GM18867 (cell line): ENCODE measurements at regions not wholly inside any gene's neighbourhood (a gene's known extent, or its start where the extent isn't known, plus 50 kb on each side); places are given as distances from the start of the nearest gene placed in this dataset.
"Not testable (repeated sequence)": the region's sequence is repeated elsewhere in the genome, so short reads cannot be mapped to it uniquely, and the experiment has no call there.

ENCODE experiments used
- ATAC-seq: cut with Tn5 transposase; IDR thresholded peaks from one replicate; pipeline ENCODE4 v1.9.1; 2021; ENCODE audit warnings: mild to moderate bottlenecking, moderate library complexity; ENCODE audit not compliant: unreplicated experiment

DNA sequence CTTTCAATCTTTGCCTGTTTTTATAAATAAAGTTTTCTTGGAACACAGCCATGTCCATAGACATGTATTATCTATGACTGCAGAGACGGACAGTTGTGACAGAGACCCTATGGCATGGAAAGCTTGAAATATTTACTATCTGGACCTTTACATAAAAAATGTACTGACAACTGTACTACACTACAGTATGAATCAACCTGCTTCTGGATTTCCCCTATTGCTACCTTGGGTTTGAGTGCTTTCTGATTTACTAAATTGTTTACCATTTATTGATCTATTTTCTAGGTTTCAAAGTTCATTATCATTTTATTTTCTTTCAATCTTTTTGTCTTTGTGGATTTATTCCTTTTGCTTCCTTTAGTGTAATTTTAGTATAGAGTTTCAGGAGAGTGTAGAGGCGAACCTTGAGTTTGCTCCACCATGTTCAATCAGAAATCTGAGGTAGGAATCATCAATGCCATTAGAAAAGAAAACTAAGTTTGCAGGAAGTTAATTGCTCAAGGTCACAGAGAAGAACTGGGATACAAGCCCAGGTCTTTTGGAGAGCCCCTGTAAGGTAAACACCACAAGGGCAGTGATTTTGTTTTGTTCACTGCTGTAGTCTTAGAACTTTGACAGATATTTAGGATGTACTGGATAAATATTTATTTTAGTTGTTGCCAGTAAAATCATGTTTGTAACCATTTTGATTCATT, 352.8 kb upstream of the SYNCRIP start:
- no peak for ATAC-seq

DNA sequence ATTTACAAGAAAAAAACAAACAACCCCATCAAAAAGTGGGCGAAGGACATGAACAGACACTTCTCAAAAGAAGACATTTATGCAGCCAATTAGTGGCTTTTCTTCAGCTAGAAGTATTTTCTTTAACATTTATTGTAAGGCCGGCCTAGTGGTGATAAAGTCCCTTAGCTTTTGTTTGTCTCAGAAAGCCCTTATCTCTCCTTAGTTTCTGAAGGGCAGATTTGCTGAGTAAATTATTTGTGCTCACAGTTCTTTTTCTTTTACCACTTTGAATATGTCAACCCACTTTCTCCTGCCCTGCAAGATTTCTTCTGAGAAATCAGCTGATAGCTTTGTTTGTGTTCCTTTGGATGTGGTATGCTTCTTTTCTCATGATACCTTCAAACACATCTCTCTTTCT, 344.0 kb upstream of the SYNCRIP start:
- no peak for ATAC-seq

DNA sequence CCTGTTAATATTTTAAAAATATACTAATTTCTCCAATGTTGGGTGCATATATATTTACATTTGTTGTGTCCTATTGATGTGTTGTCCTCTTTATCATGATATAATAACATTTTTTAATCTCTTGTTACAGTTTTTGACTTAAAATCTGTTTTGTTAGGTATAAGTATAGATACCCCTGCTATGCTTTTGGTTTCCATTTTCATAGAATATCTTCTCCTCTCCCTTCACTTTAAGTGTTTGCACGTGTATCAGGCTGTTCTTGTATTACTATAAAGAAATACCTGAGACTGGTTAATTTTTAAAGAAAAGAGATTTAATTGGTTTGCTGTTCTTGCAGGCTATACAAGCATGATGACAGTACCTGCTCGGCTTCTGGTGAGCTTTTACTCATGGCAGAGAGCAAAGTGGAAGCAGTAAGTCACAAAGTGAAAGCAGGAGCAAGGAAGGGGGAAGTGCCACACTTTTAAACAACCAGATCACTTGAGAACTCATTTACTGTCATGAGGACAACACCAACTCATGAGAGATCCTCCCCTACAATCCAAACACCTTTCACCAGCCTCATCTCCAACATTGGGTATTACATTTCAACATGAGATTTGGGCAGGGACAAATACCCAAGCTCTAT, 340.5 kb upstream of the SYNCRIP start:
- ATAC-seq, result peak; percentile 83

DNA sequence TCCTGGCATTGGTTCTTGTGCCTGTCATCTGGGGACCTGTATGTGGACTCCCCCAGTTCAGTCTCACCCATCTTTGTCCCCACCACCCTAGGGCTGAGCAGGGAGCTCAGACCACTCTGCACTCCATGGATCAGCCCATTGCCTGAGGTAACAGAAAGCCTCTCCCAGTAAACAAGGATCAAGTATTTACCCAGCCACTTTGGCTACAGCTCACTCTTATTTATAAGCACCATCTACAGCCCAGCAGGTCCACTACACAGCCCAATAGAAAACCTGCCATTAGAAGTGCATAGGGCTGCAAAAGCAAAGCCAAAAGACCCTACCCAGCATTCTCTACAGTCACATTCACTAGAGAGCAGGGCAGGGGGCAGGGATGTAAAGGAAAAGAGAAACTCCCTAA, 335.0 kb upstream of the SYNCRIP start:
- ATAC-seq, result no peak

DNA sequence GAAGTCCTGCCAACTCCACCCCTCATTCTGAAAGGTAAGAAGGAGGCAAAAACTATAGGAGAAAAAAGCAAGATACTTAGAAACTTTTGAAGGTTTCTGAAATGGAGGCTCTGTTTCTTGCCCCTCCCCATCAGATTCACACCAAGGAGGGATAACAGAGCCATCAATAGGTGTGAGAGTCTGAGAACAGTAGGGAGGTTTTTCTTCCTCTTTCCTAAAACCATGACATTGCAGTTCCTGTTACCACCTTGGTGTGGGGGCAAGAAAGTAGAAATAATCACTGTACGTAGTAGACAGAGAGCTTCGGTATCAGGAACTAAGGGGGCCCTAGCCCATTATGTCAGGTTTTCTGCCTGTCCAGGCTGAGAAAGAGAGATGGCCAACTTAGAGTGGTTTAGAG, 333.3 kb upstream of the SYNCRIP start:
- ATAC-seq, result peak; percentile 88

DNA sequence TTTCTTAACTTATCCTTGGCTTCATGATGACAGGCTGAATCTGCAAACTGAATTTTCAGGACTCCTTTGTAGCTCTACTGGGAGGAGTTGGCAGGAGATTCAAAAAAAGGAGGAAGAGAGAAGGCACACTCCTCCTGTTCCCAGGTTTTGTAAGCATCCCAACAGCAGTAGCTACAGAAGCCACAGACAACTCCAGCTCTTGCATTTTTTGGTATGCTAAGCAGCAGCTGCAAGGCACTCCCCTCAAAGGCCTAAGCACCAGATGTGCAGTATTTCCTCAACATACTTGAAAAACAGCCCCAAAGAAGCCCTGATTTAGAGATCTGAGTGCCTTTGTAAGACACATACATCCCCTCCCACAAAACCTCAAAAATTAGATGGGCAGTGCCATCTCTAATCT, 328.6 kb upstream of the SYNCRIP start:
- ATAC-seq, result no peak

DNA sequence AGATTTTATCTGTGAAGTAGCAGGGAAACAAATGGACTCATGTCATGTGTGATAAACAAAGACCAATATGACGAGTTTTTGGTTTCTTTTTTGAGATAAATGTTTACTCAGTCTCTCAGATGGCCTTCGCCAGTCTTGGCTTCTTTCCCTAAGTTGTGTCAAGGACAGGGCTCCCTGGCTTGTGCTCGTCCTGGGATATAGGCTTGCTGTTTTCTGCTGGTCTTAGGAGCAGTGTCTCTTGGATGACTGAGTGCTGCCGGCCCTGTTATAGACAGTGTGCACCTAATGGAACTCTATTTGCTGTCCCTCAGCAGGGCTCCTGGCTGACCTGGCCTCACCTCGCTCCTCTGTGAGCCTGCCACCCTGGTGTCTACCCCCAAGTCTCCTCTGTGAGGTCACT, 324.1 kb upstream of the SYNCRIP start:
- ATAC-seq, result no peak

DNA sequence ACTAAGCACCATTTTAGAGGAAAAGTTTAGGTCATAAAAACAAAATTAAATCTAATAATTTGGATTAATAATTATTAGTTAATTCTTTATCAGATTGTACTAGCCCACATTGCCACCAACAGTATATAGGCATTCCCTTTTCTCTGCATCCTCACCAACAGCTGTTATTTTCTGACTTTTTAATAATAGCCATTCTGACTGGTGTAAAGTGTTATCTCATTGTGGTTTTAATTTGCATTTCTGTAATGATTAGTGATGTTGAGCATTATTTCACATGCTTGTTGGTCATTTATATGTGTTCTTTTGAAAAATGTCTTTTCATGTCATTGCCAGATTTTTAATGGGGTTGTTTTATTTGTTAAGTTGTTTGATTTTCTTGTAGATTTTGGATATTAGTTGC, 319.1 kb upstream of the SYNCRIP start:
- no peak for ATAC-seq

DNA sequence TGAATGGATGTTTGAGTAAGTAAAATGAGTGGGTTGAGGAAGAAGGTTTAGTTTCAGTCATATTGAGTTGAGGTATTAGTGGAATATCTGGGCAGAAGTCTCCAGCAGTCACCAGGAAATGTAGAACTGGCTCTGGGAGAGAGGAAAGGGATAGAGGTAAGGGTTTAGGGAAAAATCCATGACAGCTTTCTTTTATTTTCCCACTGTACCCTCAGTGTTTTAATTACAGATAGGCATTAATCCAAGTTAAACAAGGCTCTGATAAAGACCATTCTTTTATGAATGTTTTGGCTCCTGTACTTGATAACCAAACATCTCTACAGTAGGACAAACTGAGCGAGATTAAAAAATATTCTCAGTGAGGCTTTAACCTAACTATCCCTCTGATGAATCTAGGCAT, 318.4 kb upstream of the SYNCRIP start:
- no peak for ATAC-seq

DNA sequence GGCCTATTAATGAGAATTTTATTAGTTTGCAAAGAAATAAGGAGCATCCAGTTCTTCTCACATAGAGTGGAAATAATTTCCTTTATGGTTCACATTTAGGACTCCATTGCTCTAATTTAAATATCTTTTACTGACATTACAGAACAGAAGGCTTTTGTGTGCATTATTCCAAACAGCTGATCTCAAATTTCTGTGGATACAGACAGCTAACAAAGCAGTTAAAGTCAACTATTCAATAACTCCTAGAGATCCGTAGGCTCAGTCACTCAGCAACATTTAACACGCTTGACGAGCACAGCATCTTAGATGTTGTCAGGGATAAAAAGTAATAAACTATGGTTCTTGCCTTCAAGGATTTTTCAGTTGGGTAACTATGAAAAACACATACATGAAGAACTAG, 305.8 kb upstream of the SYNCRIP start:
- ATAC-seq, result no peak

DNA sequence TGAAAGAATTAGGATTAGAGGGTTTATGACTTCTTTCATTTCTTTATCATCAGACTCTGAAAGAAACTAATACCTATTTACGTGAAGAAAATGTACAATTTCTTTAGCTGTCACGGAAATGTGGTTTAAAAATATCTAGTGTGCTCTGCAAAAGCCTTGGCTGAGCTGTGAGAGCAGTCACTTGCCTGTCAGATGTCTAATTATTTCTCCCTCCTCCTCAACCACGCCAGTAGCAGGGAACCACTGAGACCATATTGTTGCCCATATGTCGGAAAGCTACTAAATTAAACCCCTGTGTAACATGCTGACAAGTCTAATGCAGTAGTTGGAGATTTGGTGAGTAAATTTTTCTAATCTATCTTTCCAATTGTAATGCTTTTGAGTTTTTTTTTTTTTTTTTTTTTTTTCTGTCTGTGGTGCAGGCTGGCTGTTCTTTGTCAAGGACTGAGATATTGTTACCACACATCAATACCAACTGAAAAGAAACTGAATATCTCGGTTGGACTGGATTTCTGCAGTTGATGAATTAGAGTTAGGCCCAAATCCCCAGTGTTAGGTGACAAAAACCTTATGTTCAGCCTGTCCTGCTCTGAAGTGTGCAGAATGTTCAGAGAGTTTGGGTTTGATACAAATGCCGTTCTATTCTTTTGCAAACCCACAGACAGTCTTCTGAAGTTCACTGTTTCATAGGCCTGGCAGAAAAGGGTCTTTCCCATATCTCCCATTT, 302.9 kb upstream of the SYNCRIP start:
- ATAC-seq, result no peak

DNA sequence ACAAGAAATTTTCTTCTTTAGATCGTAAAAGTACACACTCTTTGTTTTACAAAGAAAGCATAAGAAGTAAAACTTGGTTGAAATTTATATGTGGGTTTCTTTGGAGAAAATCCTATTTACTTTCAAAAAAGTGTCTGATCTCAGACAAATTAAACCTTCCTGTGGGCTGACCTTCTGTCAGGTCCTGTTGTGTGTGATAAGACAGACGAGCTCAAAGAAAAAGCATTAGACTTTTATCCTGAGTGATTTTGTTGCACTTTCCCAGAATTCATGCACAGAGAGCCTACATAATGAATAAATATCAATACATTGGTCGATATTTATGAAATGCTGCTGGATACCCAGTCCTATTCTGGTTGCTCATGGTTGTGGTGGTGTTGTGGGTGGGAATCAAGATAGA, 302.1 kb upstream of the SYNCRIP start:
- ATAC-seq, result no peak

DNA sequence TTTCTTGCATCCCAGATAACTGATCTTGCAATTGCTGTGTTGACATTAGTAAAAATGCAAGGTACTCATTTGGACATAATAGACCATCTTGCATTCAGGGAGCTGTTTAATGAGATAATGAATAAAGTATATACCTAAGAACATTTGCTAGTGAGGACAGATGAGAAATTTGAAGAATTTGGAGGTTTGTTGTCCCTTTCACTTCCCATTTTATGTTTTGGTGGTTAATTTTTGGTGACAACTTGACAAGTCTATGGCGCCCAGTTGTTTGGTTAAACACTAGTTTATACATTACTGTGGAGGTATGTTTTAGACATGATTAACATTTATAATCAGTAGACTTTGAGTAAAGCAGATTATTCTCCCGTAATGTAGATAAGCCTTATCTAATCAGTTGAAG, 300.2 kb upstream of the SYNCRIP start:
- ATAC-seq, result peak; percentile 68

DNA sequence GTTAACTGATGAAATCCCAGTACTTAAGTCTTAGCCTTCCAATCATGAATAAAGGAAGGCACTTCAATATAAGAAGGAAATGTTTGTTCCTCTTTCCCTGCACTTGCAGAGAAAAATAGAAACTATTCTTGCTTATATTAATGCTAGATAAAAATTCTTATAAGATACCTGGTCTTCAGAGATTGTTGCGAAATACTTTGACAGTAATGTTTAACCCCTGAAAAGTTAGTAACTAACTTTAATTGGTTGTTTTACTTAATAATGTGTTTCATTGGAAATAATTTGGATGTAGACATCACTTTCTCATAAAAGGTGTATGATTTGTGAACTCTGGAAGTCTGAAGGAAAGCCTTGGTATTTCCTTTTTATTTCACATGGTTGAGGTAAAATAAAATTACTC, 294.2 kb upstream of the SYNCRIP start:
- ATAC-seq, result no peak

DNA sequence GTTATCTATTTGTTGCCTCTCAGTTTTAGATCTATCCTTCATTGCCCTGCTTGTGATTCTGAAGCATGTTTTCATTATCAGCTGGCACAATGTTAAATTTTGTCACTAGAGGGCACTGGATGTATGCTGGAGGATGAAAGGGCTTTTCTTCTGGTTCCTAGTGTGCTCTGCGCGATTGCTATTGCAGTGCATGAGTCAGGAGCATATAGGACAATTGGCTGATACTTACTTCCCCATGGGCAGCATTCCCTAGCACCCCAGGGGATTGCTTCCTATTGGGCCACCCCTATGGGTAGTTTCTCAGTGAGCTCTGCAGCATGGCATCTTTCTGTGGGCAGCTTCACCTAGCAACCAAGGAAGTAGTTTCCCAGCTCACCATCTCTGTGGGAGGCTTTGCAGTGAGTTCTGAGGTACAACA, 280.3 kb upstream of the SYNCRIP start:
- ATAC-seq, result peak; percentile 97

DNA sequence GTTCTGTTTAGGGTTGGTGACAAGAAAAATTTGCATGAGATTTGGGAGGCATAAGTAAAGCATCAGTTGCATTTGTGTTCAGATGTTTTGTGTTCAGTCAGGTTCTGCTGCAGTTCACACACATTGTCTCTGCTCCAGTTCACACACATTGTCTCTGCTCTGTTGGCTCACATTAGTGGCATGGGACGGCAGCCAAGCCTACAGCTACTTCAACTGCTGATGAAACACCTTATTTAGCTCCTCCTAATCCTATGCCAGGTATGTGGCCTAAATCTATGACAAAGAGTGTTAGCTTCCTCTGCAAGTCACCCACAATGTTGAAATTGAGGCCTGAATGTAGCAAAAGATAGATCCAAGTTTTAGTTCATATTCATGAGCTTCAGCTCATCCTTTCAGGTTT, 278.1 kb upstream of the SYNCRIP start:
- ATAC-seq, result no peak

DNA sequence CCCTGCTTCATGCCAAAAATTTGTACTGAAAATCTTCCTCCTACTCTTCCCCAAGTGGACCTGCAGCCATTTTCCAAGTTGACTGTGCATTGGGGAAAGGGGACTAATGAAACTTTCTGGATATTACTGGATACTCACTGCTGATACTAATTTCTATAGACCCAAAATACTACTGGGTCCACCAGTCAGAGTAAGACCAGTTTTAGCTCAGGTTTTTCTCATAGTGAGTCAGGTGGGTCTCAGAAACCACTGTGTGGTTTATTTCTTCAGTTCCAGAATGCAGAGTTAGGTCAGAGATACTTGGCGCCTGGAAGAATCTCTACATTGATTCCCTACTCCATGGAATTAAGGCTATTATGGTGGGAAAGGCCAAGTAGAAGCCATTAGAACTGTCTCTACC, 274.8 kb upstream of the SYNCRIP start:
- ATAC-seq, result no peak

DNA sequence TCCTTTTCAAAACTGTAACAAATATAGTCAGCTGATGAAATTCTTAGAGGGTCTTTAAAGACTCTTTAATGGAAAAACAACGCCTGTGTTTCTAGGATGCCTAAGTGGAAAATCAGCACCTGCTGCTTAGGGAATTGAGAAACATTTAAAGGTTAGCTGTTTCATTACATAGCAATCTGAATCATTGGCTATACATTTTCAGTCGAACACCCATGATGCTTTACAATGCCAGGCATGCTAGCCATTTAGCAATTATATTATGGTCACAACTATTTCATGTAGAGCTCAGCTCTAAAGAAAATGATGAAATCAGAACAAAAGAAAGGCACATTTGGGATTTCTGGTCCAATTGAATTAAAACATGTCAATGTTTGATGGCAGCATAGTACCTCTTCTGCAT, 270.3 kb upstream of the SYNCRIP start:
- no peak for ATAC-seq

DNA sequence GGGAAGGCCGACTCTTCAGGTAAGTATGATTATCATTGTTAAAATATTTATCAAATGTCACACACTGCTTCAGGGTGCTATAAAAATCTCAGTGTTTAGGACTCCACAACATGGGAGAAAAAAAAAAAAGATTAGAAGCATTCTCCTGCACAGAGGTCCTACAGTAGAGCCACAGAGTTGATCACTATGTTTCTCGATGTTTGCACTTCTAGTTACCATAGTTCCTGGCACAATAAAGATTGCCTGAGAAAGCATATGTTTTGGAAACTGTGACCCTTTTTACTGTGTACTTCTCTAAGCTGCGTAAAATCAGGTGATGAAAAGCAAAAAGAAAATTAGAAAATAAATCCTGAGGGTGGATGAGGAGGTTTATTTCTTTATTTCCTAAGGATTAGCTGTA, 269.9 kb upstream of the SYNCRIP start:
- no peak for ATAC-seq

DNA sequence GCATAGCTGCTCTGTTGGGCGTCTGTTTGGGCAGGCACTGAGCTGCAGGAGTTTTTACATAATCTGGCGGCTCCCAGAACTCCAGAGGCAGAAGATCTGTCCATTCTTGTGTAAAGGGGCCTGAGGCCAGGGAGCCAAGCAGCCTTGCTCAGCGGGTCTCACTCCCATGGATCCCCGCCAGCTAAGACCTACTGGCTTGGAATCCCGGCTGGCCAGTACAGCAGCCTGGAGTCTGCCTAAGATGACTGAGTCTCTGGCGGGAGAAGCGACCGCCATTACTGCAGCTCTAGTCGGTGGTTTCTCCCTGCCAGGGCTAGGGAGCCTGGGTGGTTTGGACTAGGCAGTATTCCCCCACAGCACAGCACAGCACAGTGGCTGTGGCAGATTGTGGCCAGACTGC, 268.4 kb upstream of the SYNCRIP start:
- ATAC-seq, result no peak

DNA sequence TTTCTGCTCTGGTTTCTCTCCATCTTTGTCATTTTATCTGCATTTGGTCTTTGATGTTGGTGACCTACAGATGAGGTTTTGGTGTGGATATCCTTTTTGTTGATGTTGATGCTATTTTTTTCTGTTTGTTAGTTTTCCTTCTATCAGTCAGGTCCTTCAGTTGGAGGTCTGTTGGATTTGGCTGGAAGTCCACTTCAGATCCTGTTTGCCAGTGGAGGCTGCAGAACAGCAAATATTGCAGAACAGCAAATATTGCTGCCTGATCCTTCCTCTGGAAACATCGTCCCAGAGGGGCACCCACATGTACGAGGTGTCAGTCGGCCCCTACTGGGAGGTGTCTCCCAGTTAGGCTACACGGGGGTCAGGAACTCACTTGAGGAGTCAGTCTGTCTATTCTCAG, 265.4 kb upstream of the SYNCRIP start:
- ATAC-seq, result not testable (repeated sequence)

DNA sequence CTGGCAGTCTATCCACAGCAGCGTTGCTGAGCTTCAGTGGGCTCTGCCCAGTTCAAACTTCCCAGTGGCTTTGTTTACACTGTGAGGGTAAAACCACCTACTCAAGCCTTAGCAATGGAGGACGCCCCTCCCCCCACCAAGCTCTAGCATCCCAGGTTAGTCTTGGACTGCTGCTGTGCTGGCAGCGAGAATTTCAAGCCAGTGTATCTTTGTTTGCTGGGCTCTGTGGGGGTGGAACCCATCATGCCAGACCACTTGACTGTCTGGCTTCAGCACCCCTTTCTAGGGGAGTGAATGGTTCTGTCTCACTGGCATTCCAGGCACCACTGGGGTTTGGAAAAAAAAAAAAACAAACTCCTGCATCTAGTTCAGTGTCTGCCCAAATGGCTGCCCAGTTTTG, 249.7 kb upstream of the SYNCRIP start:
- no peak for ATAC-seq
